Activated CD4-positive, CD25-positive, alpha-beta regulatory T cell treated with anti-CD3 and anti-CD28 coated beads, Interleukin-2, amount 50 U/mL, for 72 hours (primary cell): ENCODE measurements at regions not wholly inside any gene's neighbourhood (a gene's known extent, or its start where the extent isn't known, plus 50 kb on each side); places are given as distances from the start of the nearest gene placed in this dataset.

Source experiments
- DNase-seq: peaks from one replicate; pipeline ENCODE4 v3.0.0; 2021

GRCh38 chr5:175235251-175235960, 208.6 kb downstream of the DRD1 start:
- DNase-seq, result no peak

- no peak for DNase-seq
Measured at GRCh38 chr5:175230299-175230698, 213.7 kb downstream of the DRD1 start.

GRCh38 chr5:175226506-175226905, 217.5 kb downstream of the DRD1 start:
- no peak for DNase-seq

- DNase-seq, result no peak
Measured at GRCh38 chr5:175223291-175223690, 220.7 kb downstream of the DRD1 start.

GRCh38 chr5:175222621-175223020, 221.4 kb downstream of the DRD1 start:
- DNase-seq, result no peak

GRCh38 chr5:175220549-175220948, 223.4 kb downstream of the DRD1 start:
- DNase-seq, result no peak

- no peak for DNase-seq
Measured at GRCh38 chr5:175219366-175219765, 224.6 kb downstream of the DRD1 start.

GRCh38 chr5:175216991-175217390, 227.0 kb downstream of the DRD1 start:
- DNase-seq, result no peak

GRCh38 chr5:175215906-175216305, 228.1 kb downstream of the DRD1 start:
- DNase-seq, result no peak

- no peak for DNase-seq
Measured at GRCh38 chr5:175214152-175214551, 229.8 kb downstream of the DRD1 start.

GRCh38 chr5:175211956-175212756, 231.8 kb downstream of the DRD1 start:
- DNase-seq, result no peak

GRCh38 chr5:175207321-175208040, 236.5 kb downstream of the DRD1 start:
- DNase-seq, result no peak

GRCh38 chr5:175206669-175207068, 237.3 kb downstream of the DRD1 start:
- DNase-seq, result no peak

GRCh38 chr5:175202463-175203068, 241.4 kb downstream of the DRD1 start:
- DNase-seq, result no peak

- DNase-seq, result no peak
Measured at GRCh38 chr5:175201393-175201792, 242.6 kb downstream of the DRD1 start.

- DNase-seq, result no peak
Measured at GRCh38 chr5:175195698-175196656, 248.0 kb downstream of the DRD1 start.

- no peak for DNase-seq
Measured at GRCh38 chr5:175181331-175181730, 262.7 kb downstream of the DRD1 start.

GRCh38 chr5:175170899-175171298, 273.1 kb downstream of the DRD1 start:
- no peak for DNase-seq

- DNase-seq, result no peak
Measured at GRCh38 chr5:175168882-175169507, 275.0 kb downstream of the DRD1 start.

- DNase-seq, result no peak
Measured at GRCh38 chr5:175166026-175166425, 278.0 kb downstream of the DRD1 start.

GRCh38 chr5:175163586-175164275, 280.3 kb downstream of the DRD1 start:
- DNase-seq, result no peak
